Tibial nerve (tissue), 4 donors: ENCODE measurements at regions not wholly inside any gene's neighbourhood (a gene's known extent, or its start where the extent isn't known, plus 50 kb on each side); places are given as distances from the start of the nearest gene placed in this dataset.

Experiments used
- DNase-seq, 2 donors: peaks; one replicate each; pipeline ENCODE4 v3.0.0-alpha.2; 2019; ENCODE audit warnings: low spot score in 2 of 2
- H3K27ac ChIP-seq, 4 donors: fragments of 200-600 bp; sonication (generic) in 3 of 4; one replicate each; pipeline ENCODE4 v1.5.1; 2017 to 2019; ENCODE audit warnings: mild to moderate bottlenecking in 1 of 4
- H3K27me3 ChIP-seq, 2 donors: fragments of 200-600 bp; sonication (generic) in 1 of 2; one replicate each; pipeline versions ENCODE4 v1.5.1 to v1.6.0; 2017 to 2019
- H3K36me3 ChIP-seq, 3 donors: fragments of 200-600 bp; sonication (generic); one replicate each; pipeline ENCODE4 v1.5.1; 2018 to 2019
- H3K4me1 ChIP-seq, 4 donors: fragments of 200-600 bp; sonication (generic) in 3 of 4; one replicate each; pipeline ENCODE4 v1.5.1; 2017 to 2019
- H3K4me3 ChIP-seq, 4 donors: fragments of 200-600 bp; sonication (generic) in 3 of 4; one replicate each; pipeline ENCODE4 v1.5.1; 2017 to 2019; ENCODE audit warnings: mild to moderate bottlenecking in 1 of 4, moderate library complexity in 1 of 4
- H3K9me3 ChIP-seq, 4 donors: fragments of 200-600 bp; sonication (generic) in 3 of 4; one replicate each; pipeline ENCODE4 v1.5.1; 2017 to 2019
- CTCF ChIP-seq, 5 experiments: fragments of 200-600 bp in 3 of 5; fragments of 450-650 bp in 2 of 5; sonication (generic) in 3 of 5; IDR thresholded peaks; one replicate each; pipeline ENCODE4 v1.5.1; 2016 to 2019; ENCODE audit warnings: antibody characterized with exemption in 5 of 5, mild to moderate bottlenecking in 3 of 5, moderate library complexity in 2 of 5
- EP300 ChIP-seq, 2 donors: sonication (generic); formaldehyde crosslinking; IDR thresholded peaks; one replicate each; pipeline ENCODE4 v1.6.1; 2017; ENCODE audit warnings: antibody characterized with exemption in 2 of 2, mild to moderate bottlenecking in 1 of 2
- POLR2A ChIP-seq, 2 donors: fragments of 450-650 bp; IDR thresholded peaks; one replicate each; pipeline ENCODE4 v1.6.1; 2017; ENCODE audit warnings: antibody characterized with exemption in 2 of 2, mild to moderate bottlenecking in 2 of 2, moderate library complexity in 2 of 2
- WGBS, 2 donors: methylation state at CpG; one replicate each; pipeline ENCODE4 v1.1.5; 2018; 5-methylcytosine and 5-hydroxymethylcytosine counted together

DNA sequence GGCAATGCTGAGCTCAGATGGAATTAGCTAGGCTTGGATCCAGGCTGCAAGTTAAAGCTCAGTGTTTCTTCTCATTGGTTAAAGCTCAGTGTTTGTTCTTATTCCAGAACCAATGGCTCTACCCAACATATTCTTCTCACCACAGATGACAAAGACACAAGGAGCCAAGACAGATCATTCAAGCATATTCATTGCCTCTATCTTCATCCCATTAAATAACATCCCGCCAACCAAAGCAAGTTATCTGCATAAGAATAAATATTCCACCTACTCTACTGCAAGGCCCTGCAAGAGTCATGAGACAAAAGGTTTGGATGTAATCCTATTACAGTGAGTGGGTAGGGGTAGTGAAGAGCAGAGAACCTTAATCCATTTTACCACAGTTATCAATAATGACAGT lies 766.5 kb downstream of the C4orf33 start:
- Histone ChIP-seq H3K27ac (no peak overlapping the region), H3K4me3 (no peak overlapping the region), H3K36me3 (no peaks in the 10 kb centered on the region), H3K4me1 (no peaks in the 10 kb centered on the region), H3K27me3 (no peaks in the 10 kb centered on the region), H3K9me3 (no peaks in the 10 kb centered on the region)
- no peak for DNase-seq
- TF ChIP-seq POLR2A (IDR thresholded peaks at IDR 0.05) (no peak), CTCF (IDR thresholded peaks at IDR 0.05) (no peak), EP300 (IDR thresholded peaks at IDR 0.05) (no peak)
- WGBS, 2 donors, result 86 to 90% methylated on average over 1 of the region's 1 CpG

GRCh38 chr4:129863206-129863605 lies 767.3 kb downstream of the C4orf33 start:
- TF ChIP-seq EP300 (IDR thresholded peaks at IDR 0.05) (no peak), POLR2A (IDR thresholded peaks at IDR 0.05) (no peak), CTCF (IDR thresholded peaks at IDR 0.05) (no peak)
- 63 to 83% methylated on average over 3 of the region's 3 CpGs for WGBS, 2 donors
- Histone ChIP-seq H3K27me3 (no peaks in the 10 kb centered on the region), H3K36me3 (no peaks in the 10 kb centered on the region), H3K9me3 (no peaks in the 10 kb centered on the region), H3K4me1 (no peaks in the 10 kb centered on the region), H3K4me3 (no peak overlapping the region), H3K27ac (no peak overlapping the region)
- no peak for DNase-seq

DNA sequence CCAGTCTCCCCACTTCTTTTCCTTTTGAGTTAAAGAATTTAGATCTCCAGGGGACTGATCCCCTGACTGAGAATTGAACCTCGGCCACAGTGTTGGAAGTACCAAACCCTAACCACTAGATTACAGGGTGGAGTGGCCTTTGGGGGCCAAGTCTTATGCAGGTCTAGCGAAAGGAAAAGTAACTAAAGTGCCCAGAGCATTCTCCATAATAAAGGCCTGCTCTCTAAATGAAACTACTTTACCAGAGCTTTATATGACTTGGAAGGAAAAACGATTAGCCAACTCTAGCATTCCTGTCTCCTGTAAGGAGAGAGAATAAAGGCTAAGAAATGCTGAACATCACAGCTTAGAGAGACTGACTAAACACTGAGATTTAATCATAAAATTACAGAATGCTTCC lies 788.0 kb downstream of the C4orf33 start:
- H3K9me3 ChIP-seq, result peaks cover 0 to 7% (median 0%) of the 10 kb centered on the region in 4 donors
- H3K27ac ChIP-seq, result no peak overlapping the region
- no peak overlapping the region for H3K4me3 ChIP-seq
- H3K36me3 ChIP-seq, result no peaks in the 10 kb centered on the region
- DNase-seq, result no peak
- H3K27me3 ChIP-seq, result no peaks in the 10 kb centered on the region
- H3K4me1 ChIP-seq, result no peaks in the 10 kb centered on the region
- 78 to 80% methylated on average over 3 of the region's 3 CpGs for WGBS, 2 donors
- TF ChIP-seq POLR2A (IDR thresholded peaks at IDR 0.05) (no peak), EP300 (IDR thresholded peaks at IDR 0.05) (no peak), CTCF (IDR thresholded peaks at IDR 0.05) (no peak)

GRCh38 chr4:129897111-129897510 lies 801.2 kb downstream of the C4orf33 start:
- Histone ChIP-seq H3K4me3 (no peak overlapping the region), H3K27ac (no peak overlapping the region), H3K36me3 (no peaks in the 10 kb centered on the region), H3K4me1 (no peaks in the 10 kb centered on the region), H3K27me3 (no peaks in the 10 kb centered on the region), H3K9me3 (no peaks in the 10 kb centered on the region)
- DNase-seq, result no peak
- WGBS, 2 donors, result 82 to 86% methylated on average over 2 of the region's 2 CpGs
- no peak for TF ChIP-seq CTCF (IDR thresholded peaks at IDR 0.05)
- TF ChIP-seq POLR2A (IDR thresholded peaks at IDR 0.05), result no peak
- TF ChIP-seq EP300 (IDR thresholded peaks at IDR 0.05), result no peak

DNA sequence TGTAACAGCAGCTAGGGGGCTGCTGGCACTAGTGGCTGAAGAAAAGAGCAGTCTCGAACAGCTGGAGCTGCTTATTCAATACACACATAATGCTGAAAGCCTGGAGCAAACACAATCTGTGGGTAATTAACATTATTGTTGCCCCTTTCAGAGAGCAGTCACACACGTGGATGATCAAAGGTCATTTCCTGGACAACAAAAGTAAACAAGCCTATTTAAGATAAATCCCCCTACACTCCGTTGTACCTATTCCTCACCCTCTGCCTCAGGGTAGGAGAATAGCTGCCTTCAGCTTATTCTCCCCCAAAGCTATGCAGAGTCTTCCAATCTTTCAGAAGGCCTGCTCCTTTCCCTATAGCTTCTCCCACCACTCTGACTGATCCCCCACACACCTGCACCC lies 803.9 kb downstream of the C4orf33 start:
- H3K4me3 ChIP-seq, result no peak overlapping the region
- no peak for DNase-seq
- H3K36me3 ChIP-seq, result no peaks in the 10 kb centered on the region
- no peaks in the 10 kb centered on the region for H3K4me1 ChIP-seq
- WGBS, 2 donors, result 49 to 52% methylated on average over 3 of the region's 3 CpGs
- no peaks in the 10 kb centered on the region for H3K9me3 ChIP-seq
- H3K27me3 ChIP-seq, result no peaks in the 10 kb centered on the region
- TF ChIP-seq EP300 (IDR thresholded peaks at IDR 0.05), result no peak
- H3K27ac ChIP-seq, result no peak overlapping the region

- Histone ChIP-seq H3K4me1 (no peaks in the 10 kb centered on the region), H3K9me3 (no peaks in the 10 kb centered on the region), H3K27ac (no peak overlapping the region), H3K36me3 (no peaks in the 10 kb centered on the region), H3K4me3 (no peak overlapping the region), H3K27me3 (no peaks in the 10 kb centered on the region)
- WGBS, 2 donors, result 47 to 58% methylated on average over 2 of the region's 2 CpGs
- DNase-seq, result no peak
- TF ChIP-seq POLR2A (IDR thresholded peaks at IDR 0.05) (no peak), CTCF (IDR thresholded peaks at IDR 0.05) (no peak), EP300 (IDR thresholded peaks at IDR 0.05) (no peak)
Observed at GRCh38 chr4:129900430-129900953, 804.5 kb downstream of the C4orf33 start.
